Mesenchymal stem cell (in vitro differentiated cells and primary cell): ENCODE measurements at regions not wholly inside any gene's neighbourhood (a gene's known extent, or its start where the extent isn't known, plus 50 kb on each side); places are given as distances from the start of the nearest gene placed in this dataset.

Source experiments
- DNase-seq: peaks from one replicate; pipeline ENCODE4 v3.0.0-alpha.2; 2013
- H2AFZ ChIP-seq: one replicate; pipeline ENCODE4 v1.6.1; 2013; ENCODE audit warnings: low read depth, mild to moderate bottlenecking, control low read depth, inconsistent platforms, low read length, moderate library complexity
- H2AK5ac ChIP-seq: 2 replicates; pipeline ENCODE4 v1.6.1; 2013; ENCODE audit warnings: low read length, moderate library complexity, mild to moderate bottlenecking, inconsistent platforms; ENCODE audit not compliant: severe bottlenecking
- H2BK120ac ChIP-seq: one replicate; pipeline ENCODE4 v1.6.1; 2013; ENCODE audit warnings: low read depth, mild to moderate bottlenecking, inconsistent platforms, low read length, moderate library complexity
- H2BK12ac ChIP-seq, 2 experiments: one replicate each; pipeline ENCODE4 v1.6.1; 2013; ENCODE audit warnings: inconsistent platforms in 2 of 2, low read length in 2 of 2, mild to moderate bottlenecking in 2 of 2, moderate library complexity in 2 of 2, control low read depth in 1 of 2
- H2BK15ac ChIP-seq: one replicate; pipeline ENCODE4 v1.6.1; 2013; ENCODE audit warnings: mild to moderate bottlenecking, low read depth, inconsistent platforms; ENCODE audit not compliant: poor library complexity, severe bottlenecking
- H2BK5ac ChIP-seq: 2 replicates; pipeline ENCODE4 v1.6.1; 2013; ENCODE audit warnings: low read depth, mild to moderate bottlenecking, low read length, control low read depth, inconsistent platforms; ENCODE audit not compliant: poor library complexity, severe bottlenecking
- H3K14ac ChIP-seq, 2 experiments: one replicate each; pipeline ENCODE4 v1.6.1; 2013; ENCODE audit warnings: inconsistent platforms in 2 of 2, low read length in 2 of 2, control low read depth in 1 of 2, mild to moderate bottlenecking in 1 of 2, moderate library complexity in 1 of 2
- H3K18ac ChIP-seq, 2 experiments: one replicate each; pipeline ENCODE4 v1.6.1; 2013; ENCODE audit warnings: inconsistent platforms in 2 of 2, low read length in 2 of 2, control low read depth in 1 of 2, low read depth in 1 of 2, mild to moderate bottlenecking in 1 of 2
- H3K23ac ChIP-seq, 2 experiments: one replicate each; pipeline ENCODE4 v1.6.1; 2013; ENCODE audit warnings: inconsistent platforms in 2 of 2, low read length in 2 of 2, mild to moderate bottlenecking in 2 of 2, moderate library complexity in 2 of 2, control low read depth in 1 of 2
- H3K27ac ChIP-seq: 2 replicates; pipeline ENCODE4 v1.5.1; 2013; ENCODE audit warnings: mild to moderate bottlenecking, moderate library complexity, low read length, control low read depth, inconsistent platforms; ENCODE audit not compliant: poor library complexity, severe bottlenecking
- H3K27me3 ChIP-seq, 2 experiments: 2 replicates each; pipeline versions ENCODE4 v1.6.1 to v1.7.0; 2013; ENCODE audit warnings: low read length in 2 of 2, mild to moderate bottlenecking in 2 of 2, moderate library complexity in 2 of 2, control low read depth in 1 of 2, inconsistent platforms in 1 of 2; ENCODE audit not compliant: control insufficient read depth in 1 of 2, insufficient read depth in 1 of 2
- H3K36me3 ChIP-seq, 2 experiments: 2 replicates each; pipeline versions ENCODE4 v1.6.1 to v1.7.0; 2013; ENCODE audit warnings: low read length in 2 of 2, control low read depth in 1 of 2, inconsistent platforms in 1 of 2, low read depth in 1 of 2, mild to moderate bottlenecking in 1 of 2; ENCODE audit not compliant: insufficient read depth in 2 of 2, control insufficient read depth in 1 of 2
- H3K4ac ChIP-seq, 2 experiments: one replicate each; pipeline ENCODE4 v1.6.1; 2013; ENCODE audit warnings: inconsistent platforms in 2 of 2, low read length in 2 of 2, mild to moderate bottlenecking in 2 of 2, moderate library complexity in 2 of 2, control low read depth in 1 of 2, low read depth in 1 of 2
- H3K4me1 ChIP-seq: 2 replicates; pipeline ENCODE4 v1.6.1; 2013; ENCODE audit warnings: low read depth, low read length, control low read depth; ENCODE audit not compliant: control insufficient read depth, insufficient read depth
- H3K4me2 ChIP-seq: 2 replicates; pipeline ENCODE4 v1.6.1; 2013; ENCODE audit warnings: low read length, mild to moderate bottlenecking, inconsistent platforms; ENCODE audit not compliant: poor library complexity, severe bottlenecking
- H3K4me3 ChIP-seq, 2 experiments: 2 replicates each; pipeline versions ENCODE4 v1.5.1 to v1.7.0; 2013; ENCODE audit warnings: low read length in 2 of 2, mild to moderate bottlenecking in 2 of 2, control low read depth in 1 of 2, low read depth in 1 of 2; ENCODE audit not compliant: insufficient read depth in 1 of 2
- H3K79me1 ChIP-seq: replicated peaks from 2 replicates; pipeline ENCODE4 v1.6.1; 2013; ENCODE audit warnings: mild to moderate bottlenecking, control low read depth, low read length, inconsistent platforms; ENCODE audit not compliant: poor library complexity, severe bottlenecking
- H3K9ac ChIP-seq: 2 replicates; pipeline ENCODE4 v1.7.0; 2013; ENCODE audit warnings: mild to moderate bottlenecking, low read length, moderate library complexity
- H3K9me3 ChIP-seq: 2 replicates; pipeline ENCODE4 v1.7.0; 2013; ENCODE audit warnings: mild to moderate bottlenecking, low read length; ENCODE audit not compliant: control insufficient read depth
- H4K8ac ChIP-seq: one replicate; pipeline ENCODE4 v1.6.1; 2013; ENCODE audit warnings: inconsistent platforms, mild to moderate bottlenecking, low read length, moderate library complexity
- H4K91ac ChIP-seq: one replicate; pipeline ENCODE4 v1.6.1; 2013; ENCODE audit warnings: mild to moderate bottlenecking, low read length, inconsistent platforms
- WGBS: methylation state at CpG from one replicate; pipeline ENCODE4 v1.1.7; 2013; ENCODE audit warnings: mixed read lengths; 5-methylcytosine and 5-hydroxymethylcytosine counted together

GRCh38 chr5:152801886-152802285 lies 396.8 kb upstream of the NMUR2 start:
- no CpG with 5 or more reads among the region's 2 CpGs for WGBS
- H3K4ac ChIP-seq, result no peak overlapping the region
- H3K36me3 ChIP-seq, result no peaks in the 10 kb centered on the region
- H3K9me3 ChIP-seq, result no peaks in the 10 kb centered on the region
- no peak overlapping the region for H3K14ac ChIP-seq
- H3K4me2 ChIP-seq, result no peak overlapping the region
- H3K4me3 ChIP-seq, result no peak overlapping the region
- H2AFZ ChIP-seq, result no peak overlapping the region
- H3K27me3 ChIP-seq, result no peaks in the 10 kb centered on the region
- no peak overlapping the region for H4K8ac ChIP-seq
- no peak overlapping the region for H2BK12ac ChIP-seq
- no peak overlapping the region for H2AK5ac ChIP-seq
- no peak for DNase-seq
- H3K18ac ChIP-seq, result no peak overlapping the region
- no peak overlapping the region for H2BK5ac ChIP-seq
- no peak overlapping the region for H3K9ac ChIP-seq
- H3K4me1 ChIP-seq, result no peaks in the 10 kb centered on the region
- no peak overlapping the region for H4K91ac ChIP-seq
- H3K27ac ChIP-seq, result no peak overlapping the region
- H3K23ac ChIP-seq, result no peak overlapping the region
- no peak overlapping the region for H2BK120ac ChIP-seq
- no peak overlapping the region for H2BK15ac ChIP-seq
- H3K79me1 ChIP-seq, result no peaks in the 10 kb centered on the region

- WGBS, result 83% methylated on average over 2 of the region's 3 CpGs
- H4K91ac ChIP-seq, result no peak overlapping the region
These were observed 399.1 kb upstream of the NMUR2 start for GRCh38 chr5:152804179-152804578.

GRCh38 chr5:152811988-152812387 lies 406.9 kb upstream of the NMUR2 start:
- H3K14ac ChIP-seq, result no peak overlapping the region
- H2BK15ac ChIP-seq, result no peak overlapping the region
- no peak overlapping the region for H3K4me2 ChIP-seq
- no peak overlapping the region for H3K27ac ChIP-seq
- H3K9me3 ChIP-seq, result peaks cover 6% of the 10 kb centered on the region
- no peaks in the 10 kb centered on the region for H3K79me1 ChIP-seq
- no peak overlapping the region for H2BK5ac ChIP-seq
- no peaks in the 10 kb centered on the region for H3K27me3 ChIP-seq
- no peak overlapping the region for H4K91ac ChIP-seq
- no peak overlapping the region for H3K9ac ChIP-seq
- no peak overlapping the region for H3K4ac ChIP-seq
- H2BK120ac ChIP-seq, result no peak overlapping the region
- H3K23ac ChIP-seq, result no peak overlapping the region
- no peak overlapping the region for H3K4me3 ChIP-seq
- H2AFZ ChIP-seq, result no peak overlapping the region
- 81% methylated on average over 5 of the region's 5 CpGs for whole genome bisulfite sequencing
- no peaks in the 10 kb centered on the region for H3K36me3 ChIP-seq
- DNase-seq, result no peak
- no peak overlapping the region for H4K8ac ChIP-seq
- no peaks in the 10 kb centered on the region for H3K4me1 ChIP-seq
- H2AK5ac ChIP-seq, result no peak overlapping the region
- H3K18ac ChIP-seq, result peak overlapping the region in 1 of 2 experiments; percentile 18
- H2BK12ac ChIP-seq, result no peak overlapping the region

More at GRCh38 chr5:152804179-152804578, 399.1 kb upstream of the NMUR2 start:
- no peak overlapping the region for H2BK120ac ChIP-seq
- no peak overlapping the region for H3K27ac ChIP-seq
- no peaks in the 10 kb centered on the region for H3K36me3 ChIP-seq
- H3K4me2 ChIP-seq, result no peak overlapping the region
- H3K79me1 ChIP-seq, result no peaks in the 10 kb centered on the region
- no peaks in the 10 kb centered on the region for H3K27me3 ChIP-seq
- no peak overlapping the region for H2BK15ac ChIP-seq
- H2AFZ ChIP-seq, result no peak overlapping the region
- no peak overlapping the region for H4K8ac ChIP-seq
- no peak overlapping the region for H3K14ac ChIP-seq
- H3K18ac ChIP-seq, result no peak overlapping the region
- no peak for DNase-seq
- H3K23ac ChIP-seq, result no peak overlapping the region
- no peaks in the 10 kb centered on the region for H3K9me3 ChIP-seq
- no peak overlapping the region for H2BK12ac ChIP-seq
- no peak overlapping the region for H3K4ac ChIP-seq
- no peak overlapping the region for H2BK5ac ChIP-seq
- H3K4me3 ChIP-seq, result no peak overlapping the region
- no peak overlapping the region for H2AK5ac ChIP-seq
- no peaks in the 10 kb centered on the region for H3K4me1 ChIP-seq
- no peak overlapping the region for H3K9ac ChIP-seq

GRCh38 chr5:152813526-152813925 lies 408.4 kb upstream of the NMUR2 start:
- no peak for DNase-seq
- no peak overlapping the region for H3K14ac ChIP-seq
- H4K8ac ChIP-seq, result no peak overlapping the region
- H2BK12ac ChIP-seq, result no peak overlapping the region
- no peak overlapping the region for H3K23ac ChIP-seq
- no peak overlapping the region for H2AK5ac ChIP-seq
- no peak overlapping the region for H3K27ac ChIP-seq
- H2BK5ac ChIP-seq, result no peak overlapping the region
- H3K27me3 ChIP-seq, result no peaks in the 10 kb centered on the region
- no peak overlapping the region for H3K4ac ChIP-seq
- H3K18ac ChIP-seq, result no peak overlapping the region
- H3K79me1 ChIP-seq, result no peaks in the 10 kb centered on the region
- no peak overlapping the region for H3K9ac ChIP-seq
- WGBS, result 76% methylated on average over 6 of the region's 6 CpGs
- no peak overlapping the region for H2BK120ac ChIP-seq
- H2BK15ac ChIP-seq, result no peak overlapping the region
- no peak overlapping the region for H2AFZ ChIP-seq
- no peak overlapping the region for H3K4me2 ChIP-seq
- no peaks in the 10 kb centered on the region for H3K36me3 ChIP-seq
- H3K9me3 ChIP-seq, result peaks cover 6% of the 10 kb centered on the region
- H4K91ac ChIP-seq, result no peak overlapping the region
- H3K4me1 ChIP-seq, result no peaks in the 10 kb centered on the region
- no peak overlapping the region for H3K4me3 ChIP-seq
